ENCODE measurements at regions not wholly inside any gene's neighbourhood (a gene's known extent, or its start where the extent isn't known, plus 50 kb on each side); places are given as distances from the start of the nearest gene placed in this dataset.
"Not testable (repeated sequence)": the region's sequence is repeated elsewhere in the genome, so short reads cannot be mapped to it uniquely, and the experiment has no call there.

DNA sequence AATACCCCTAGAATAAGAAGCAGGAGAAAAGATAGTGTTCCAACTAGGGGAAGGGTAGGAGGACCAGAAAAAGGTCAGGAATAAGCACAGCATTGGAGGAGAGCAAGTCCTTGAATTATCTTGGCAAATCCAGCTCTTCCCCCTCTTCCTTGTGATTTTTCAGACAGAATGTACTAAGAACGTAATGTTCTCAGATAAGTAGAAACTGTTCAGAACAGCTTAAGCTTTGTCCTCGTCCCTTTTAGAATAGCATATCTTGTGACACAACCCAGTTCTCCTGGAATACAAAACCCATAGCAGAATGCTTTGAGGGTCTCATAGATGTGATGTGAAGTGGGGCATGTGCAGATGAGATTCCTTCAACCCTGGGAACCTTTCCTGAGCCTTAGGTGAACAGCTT, 97.4 kb downstream of the EMB start:
- no peak for DNase-seq

DNA sequence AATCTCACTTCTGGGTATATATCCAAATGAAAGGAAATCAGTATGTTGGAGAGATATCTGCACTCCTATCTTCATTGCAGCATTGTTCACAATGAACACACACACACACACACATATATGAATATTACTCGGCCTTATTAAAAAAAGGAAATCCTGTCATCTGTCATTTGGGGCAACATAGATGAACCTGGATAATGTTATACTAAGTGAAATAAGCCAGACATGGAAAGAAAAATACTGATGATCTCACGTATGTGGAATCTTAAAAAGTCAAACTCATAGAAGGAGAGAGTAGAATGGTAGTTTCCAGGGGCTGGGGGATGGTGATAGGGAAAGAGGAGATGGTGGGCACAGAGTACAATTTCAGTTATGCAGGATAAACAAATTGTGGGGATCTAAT, 100.3 kb downstream of the EMB start:
- no peak for DNase-seq

DNA sequence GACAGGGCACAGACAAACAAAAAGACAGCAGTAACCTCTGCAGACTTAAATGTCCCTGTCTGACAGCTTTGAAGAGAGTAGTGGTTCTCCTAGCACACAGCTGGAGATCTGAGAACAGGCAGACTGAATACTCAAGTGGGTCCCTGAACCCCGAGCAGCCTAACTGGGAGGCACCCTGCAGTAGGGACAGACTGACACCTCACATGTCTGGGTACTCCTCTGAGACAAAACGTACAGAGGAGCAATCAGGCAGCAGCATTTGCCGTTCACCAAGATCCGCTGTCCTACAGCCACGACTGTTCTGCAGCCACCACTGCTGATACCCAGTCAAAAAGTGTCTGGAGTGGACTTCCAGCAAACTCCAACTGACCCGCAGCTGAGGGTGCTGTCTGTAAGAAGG, 110.5 kb downstream of the EMB start:
- DNase-seq, result not testable (repeated sequence)

DNA sequence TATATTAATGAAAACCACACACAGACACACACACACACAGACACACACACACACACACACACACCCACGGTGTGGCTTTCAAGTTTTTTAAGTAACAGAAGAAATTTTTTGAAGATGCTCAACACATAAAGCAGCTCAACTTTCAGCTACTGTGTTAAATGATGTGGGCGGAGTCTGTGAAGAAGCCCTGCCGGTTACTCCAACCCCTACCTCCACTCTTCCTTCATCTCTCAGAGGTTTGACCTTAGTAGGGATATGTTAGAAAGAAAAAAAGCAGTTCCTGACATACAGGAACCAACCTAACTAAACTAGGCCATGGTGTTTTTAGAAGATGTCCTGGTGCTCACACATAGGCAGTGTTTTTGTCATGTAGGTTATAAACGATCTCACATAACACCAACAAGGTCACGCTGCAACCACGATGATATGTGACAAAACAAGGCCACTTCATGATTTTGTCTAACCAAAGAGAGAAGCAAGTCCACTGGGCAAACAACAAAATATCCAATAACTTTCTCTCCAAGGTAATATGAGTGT, 112.8 kb downstream of the EMB start:
- peak; percentile 13 for DNase-seq

DNA sequence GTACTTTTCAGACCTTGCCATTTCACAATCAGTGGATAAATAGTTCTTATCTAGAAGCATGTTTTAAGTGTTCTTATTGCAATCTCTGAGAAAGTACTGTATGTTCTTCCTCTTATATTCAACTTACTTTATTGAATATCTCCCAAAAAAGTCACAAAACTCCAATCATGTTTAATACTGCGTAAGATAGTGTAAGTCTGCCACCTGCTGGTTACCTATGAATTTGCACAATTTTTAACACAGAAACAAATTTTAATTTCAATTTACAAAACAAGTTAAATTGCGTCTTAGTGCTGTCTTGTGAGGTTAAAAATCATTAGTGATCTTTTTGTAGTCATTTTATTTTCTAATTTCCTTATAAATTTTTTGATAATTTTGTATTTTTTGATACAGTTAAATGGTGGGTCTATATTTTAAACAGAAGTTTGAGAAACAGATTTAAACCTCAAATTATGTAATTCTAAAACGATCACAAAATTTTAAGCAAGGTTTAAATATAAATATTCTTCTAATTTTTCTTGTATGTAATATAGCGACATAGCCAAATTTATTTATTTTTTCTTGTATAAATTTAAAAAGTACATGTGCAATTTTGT, 115.8 kb downstream of the EMB start:
- DNase-seq, result peak; percentile 47

DNA sequence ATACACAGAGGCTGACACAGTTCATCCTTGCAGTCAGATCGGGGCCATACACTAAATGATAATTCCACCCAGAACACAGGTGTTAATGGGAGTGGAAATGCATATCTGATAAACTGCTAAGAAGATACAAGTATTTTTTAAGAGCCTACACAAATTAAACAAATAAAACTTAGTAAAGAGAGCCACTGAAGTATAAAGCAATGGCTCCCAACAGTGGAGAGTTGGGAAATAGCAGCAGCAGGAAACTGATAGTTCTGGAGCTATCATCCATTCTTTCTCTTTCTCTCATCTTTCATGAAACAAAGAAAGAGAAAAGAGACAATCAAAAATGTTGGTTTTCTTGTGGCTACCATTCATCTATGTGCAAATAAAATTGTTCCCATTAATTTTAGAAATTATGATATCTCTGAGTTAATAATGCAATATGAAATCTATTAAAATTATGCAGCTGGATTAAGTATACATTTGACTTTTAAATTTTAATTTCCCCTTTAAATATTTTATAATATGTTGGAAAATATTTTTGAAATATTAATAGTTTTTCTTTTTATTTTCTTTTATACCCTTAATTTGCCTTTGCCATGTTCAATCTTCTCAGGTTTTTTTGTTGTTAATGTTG, 120.8 kb downstream of the EMB start:
- DNase-seq, result no peak

DNA sequence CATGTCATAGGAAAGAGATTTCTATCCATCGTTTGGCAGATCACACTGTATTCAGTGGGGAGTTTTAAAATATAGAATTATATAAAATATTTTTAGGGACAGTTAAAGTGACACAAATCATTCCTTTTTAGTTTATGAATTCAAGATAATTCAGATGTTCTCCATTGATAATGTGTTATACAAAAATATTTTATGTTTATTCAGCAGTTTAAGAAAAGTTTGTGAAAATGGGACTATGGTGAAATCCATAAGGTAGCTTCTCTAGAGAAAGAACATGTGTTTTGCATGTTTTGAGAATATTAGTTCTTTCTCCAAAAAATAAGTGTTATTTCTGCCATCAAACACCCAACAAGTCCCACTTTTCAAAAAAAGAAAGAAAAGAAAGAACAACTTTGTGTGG, 122.9 kb downstream of the EMB start:
- no peak for DNase-seq

DNA sequence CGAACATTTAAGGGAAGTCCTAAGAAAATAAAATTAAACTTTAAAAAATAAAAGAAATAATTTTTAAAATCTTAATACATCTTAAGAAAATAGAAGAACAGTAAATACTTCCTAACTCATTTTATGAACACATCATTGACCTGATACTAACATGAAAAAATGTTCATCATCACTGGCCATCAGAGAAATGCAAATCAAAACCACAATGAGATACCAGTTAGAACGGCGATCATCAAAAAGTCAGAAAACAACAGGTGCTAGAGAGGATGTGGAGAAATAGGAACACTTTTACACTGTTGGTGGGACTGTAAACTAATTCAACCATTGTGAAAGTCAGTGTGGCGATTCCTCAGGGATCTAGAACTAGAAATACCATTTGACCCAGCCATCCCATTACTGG, 134.6 kb downstream of the EMB start:
- DNase-seq, result not testable (repeated sequence)

DNA sequence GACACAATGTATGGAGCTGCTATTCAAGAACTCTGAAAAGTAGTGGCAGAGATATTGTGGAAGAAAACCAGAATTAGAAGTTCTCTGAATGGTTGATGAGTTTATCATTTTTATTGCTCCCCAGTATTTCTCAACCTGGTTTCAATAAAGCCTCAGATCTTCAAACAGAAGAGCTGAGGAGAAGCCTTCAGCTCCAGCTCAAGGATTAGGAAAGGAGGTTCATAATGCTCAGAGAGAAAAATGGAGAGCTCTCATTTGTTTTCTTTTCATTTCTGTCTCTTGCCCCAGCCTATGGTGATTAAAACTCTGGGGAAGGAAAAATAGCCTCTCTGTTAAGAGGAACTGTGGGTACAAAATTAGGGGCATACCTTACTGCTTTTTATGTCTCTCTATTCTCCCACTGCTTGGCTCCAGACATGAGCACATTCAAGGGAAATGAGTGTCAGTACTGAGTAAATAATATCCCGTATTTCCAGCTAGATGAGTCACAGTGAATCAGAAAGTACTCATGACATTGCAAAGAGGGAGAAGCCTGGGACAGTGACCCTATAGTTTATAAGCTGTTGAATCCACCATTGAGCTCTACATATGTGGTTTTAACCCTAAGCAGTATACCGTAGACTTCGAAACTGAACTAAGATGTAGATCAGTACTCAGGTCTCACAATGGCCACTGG, 138.1 kb downstream of the EMB start:
- DNase-seq, result no peak

DNA sequence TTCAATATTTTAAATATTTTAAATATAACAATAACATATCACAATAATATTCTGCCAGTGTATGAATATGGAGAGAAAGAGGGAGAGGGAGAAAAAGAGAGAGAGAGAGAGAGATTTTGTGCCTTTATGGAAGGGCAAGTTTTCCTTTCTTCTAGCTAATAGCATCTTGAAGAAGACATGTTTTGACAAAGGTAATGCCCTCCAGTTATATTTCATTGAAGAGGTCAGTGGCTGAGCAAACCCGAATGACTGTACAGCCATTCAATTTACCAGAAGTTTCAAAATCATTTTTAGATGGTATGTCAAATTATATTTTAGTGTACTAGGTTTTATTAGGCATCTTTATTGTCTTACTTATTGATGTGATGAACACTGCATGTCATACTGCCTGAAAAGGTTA, 139.3 kb downstream of the EMB start:
- no peak for DNase-seq

DNA sequence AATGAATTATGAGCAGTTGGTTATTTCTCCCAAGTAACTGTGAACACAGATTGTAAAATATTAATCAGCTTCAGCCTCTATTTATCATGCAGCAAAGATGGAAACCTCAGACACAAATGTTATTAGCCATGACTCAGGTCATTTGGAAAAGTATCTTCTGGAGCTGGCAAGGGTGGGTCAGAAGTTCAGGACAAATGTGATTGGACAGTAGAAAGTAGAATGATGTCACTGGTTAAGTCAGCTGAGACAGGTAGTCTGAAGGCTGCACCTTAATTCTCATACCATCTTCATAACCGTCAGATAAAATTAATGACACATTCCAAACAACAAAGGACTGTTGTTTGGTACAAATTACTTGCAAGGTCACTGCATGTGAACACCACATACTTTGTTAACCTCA, 140.2 kb downstream of the EMB start:
- no peak for DNase-seq

DNA sequence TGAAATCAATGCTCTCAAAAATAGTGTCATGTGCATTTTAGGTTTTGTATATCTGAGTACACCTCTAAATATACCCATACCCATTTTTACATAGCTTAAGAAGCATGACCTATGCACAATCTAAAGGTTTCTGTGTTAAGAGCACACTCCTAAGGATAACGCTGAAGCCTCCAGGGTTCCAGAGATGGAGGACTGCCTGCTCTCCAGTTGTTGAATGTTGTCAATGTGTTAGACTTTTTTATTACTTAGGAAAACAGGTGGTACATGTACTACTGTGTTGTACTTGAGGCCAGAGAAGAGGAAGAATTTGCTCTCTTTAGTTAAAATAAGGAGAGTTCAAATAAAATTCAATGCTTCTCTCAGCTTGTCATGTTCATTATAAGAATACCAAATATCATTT, 141.2 kb downstream of the EMB start:
- DNase-seq, result no peak

DNA sequence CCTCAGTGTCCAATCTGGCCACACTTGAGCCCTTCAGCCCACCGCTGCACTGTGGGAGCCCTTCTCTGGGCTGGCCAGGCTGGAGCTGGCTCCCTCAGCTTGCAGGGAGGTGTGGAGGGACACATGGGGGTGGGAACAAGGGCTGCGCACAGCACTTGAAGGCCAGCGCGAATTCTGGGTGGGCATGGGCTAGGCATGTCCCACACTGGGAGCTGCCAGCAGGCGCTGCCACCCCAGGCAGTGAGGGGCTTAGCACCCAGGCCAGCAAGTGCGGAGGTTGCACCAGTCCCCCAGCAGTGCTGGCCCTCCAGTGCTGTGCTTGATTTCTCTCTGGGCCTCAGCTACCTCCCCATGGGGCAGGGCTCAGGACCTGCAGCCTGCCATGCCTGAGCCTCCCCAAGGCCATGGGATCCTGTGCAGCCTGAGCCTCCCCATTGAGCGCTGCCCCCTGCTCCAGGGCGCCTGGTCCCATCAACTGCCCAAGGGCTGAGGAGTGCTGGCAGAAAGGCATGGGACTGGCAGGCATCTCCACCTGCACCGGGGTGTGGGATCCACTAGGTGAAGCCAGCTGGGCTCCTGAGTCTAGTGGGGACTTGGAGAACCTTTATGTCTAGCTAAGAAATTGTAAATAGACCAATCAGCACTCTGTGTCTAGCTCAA, 148.2 kb downstream of the EMB start:
- no peak for DNase-seq

DNA sequence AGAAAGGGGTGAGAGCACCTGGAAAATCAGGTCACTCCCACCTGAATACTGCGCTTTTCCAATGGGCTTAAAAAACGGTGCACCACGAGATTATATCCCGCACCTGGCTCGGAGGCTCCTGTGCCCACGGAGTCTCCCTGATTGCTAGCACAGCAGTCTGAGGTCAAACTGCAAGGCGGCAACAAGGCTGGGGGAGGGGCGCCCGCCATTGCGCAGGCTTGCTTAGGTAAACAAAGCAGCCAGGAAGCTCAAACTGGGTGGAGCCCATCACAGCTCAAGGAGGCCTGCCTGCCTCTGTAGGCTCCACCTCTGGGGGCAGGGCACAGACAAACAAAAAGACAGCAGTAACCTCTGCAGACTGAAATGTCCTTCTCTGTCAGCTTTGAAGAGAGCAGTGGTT, 160.6 kb downstream of the EMB start:
- not testable (repeated sequence) for DNase-seq

Measured in CD4-positive, alpha-beta T cell treated with Interleukin-17A for 1 hour (primary cell).